AG09309 (cell line): ENCODE measurements at regions not wholly inside any gene's neighbourhood (a gene's known extent, or its start where the extent isn't known, plus 50 kb on each side); places are given as distances from the start of the nearest gene placed in this dataset.
A peak's percentile ranks its signal among the peaks of the same experiment; 100 is the strongest.

Source experiments
- DNase-seq: peaks from one replicate; pipeline ENCODE4 v3.0.0-alpha.2; 2010; ENCODE audit warnings: low read depth
- H3K4me3 ChIP-seq: 2 replicates; pipeline ENCODE4 v1.5.1; 2011; ENCODE audit warnings: mild to moderate bottlenecking, low read depth, low read length, moderate library complexity; ENCODE audit not compliant: control insufficient read depth
- CTCF ChIP-seq: IDR thresholded peaks from 2 replicates; pipeline ENCODE4 v1.5.1; 2011; ENCODE audit warnings: mild to moderate bottlenecking, low read depth, low read length, inconsistent platforms; ENCODE audit not compliant: insufficient read depth, control insufficient read depth; ENCODE audit errors: missing control alignments

DNA sequence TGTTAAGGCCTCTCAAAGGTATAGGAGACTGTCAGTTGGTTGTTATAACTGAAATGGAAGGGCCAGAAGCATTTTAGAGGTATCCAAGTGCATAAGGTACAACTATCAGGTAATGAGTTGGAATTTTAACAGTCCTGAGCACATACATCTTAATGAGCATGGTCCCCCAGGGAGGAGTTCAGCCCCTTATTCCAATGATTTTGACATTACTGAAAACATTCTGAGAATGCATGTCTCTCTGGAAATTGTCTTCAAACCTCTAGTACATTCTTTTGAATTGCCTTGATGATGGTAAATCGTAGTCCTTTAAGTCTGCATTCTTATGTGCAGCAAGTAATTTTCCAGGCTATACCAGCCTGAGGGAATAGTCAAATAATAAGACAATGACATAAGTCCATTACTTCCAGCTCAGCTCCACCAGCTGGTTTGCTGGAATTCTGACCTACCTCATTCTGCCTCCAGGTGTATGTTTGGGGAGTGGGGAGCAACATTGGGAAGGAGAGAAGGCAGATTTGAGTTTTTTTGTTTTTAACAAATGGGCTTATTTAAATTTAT, 239.2 kb downstream of the MSRB3 start:
- DNase-seq: no peak
- no peak overlapping the region for H3K4me3 ChIP-seq
- no peak for TF ChIP-seq CTCF

- TF ChIP-seq CTCF: no peak
- no peak for DNase-seq
- H3K4me3 ChIP-seq: no peak overlapping the region
Measured at GRCh38 chr12:65518771-65519170, 240.3 kb downstream of the MSRB3 start.

DNA sequence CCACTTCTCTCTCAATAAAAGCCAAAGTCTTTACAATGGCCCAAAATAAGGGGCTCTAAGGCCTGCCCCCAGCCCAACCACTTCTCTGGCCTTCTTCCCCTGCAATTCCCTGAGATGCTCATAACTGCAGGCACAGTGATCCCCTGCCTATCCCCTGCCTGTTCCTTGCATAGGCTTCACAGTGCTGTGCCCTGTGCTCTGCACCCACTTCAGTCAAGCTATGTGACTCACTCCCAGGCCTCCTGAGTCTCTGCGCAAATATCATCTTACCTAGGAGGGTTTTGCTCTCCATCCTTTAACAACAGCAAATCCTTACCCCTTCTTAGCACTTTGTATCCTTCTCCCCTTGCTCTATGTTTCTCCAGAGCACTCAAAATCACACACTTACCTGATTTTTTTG, 242.2 kb downstream of the MSRB3 start:
- no peak overlapping the region for H3K4me3 ChIP-seq
- no peak for DNase-seq
- no peak for TF ChIP-seq CTCF

DNA sequence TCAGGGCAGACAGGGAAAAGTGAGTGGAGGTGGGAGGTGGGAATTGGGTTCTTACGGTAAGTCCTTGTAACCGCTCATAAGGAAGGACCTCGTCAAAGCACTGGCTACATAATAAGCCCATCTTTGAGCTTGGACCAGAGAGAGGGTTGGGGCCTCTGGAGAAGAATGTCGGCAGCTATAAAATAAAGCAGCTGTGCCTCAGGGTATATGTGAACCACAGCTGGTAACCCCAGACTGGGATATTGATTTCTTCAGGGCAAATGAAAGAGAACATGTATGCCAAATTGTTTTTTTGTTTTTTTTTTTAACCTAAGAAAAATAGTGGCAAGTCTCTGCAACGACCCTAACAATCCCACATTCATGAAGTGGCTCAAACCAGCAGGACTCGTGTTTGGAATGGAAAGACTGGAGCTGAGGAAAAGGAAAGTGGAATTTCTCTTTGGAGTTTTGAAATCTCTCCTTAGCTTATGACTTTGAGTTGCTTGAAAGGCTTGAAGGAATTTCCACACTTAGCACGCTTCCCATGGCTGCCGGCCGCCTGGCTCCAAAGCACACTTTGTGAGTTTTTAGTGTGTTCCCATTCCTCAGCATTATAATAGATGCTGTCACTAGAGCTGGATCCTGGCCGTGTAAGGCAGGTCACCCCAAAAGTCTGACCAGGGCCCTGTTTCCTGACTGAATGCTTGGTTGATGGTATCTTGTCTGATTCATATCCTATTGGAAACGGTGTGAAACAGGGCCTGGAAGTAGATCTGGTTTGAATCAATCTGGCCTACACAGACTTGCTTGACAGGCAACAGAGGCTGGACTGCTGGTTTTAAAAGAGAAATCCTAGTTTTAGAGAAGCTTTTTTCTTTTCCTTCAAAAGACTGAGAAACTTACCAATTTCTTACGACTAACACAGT, 244.7 kb downstream of the MSRB3 start:
- H3K4me3 ChIP-seq: no peak overlapping the region
- TF ChIP-seq CTCF: no peak
- DNase-seq: no peak

- peak; percentile 59 for DNase-seq
- no peak overlapping the region for H3K4me3 ChIP-seq
- TF ChIP-seq CTCF: no peak
Measured at GRCh38 chr12:65524666-65525065, 246.2 kb downstream of the MSRB3 start.

DNA sequence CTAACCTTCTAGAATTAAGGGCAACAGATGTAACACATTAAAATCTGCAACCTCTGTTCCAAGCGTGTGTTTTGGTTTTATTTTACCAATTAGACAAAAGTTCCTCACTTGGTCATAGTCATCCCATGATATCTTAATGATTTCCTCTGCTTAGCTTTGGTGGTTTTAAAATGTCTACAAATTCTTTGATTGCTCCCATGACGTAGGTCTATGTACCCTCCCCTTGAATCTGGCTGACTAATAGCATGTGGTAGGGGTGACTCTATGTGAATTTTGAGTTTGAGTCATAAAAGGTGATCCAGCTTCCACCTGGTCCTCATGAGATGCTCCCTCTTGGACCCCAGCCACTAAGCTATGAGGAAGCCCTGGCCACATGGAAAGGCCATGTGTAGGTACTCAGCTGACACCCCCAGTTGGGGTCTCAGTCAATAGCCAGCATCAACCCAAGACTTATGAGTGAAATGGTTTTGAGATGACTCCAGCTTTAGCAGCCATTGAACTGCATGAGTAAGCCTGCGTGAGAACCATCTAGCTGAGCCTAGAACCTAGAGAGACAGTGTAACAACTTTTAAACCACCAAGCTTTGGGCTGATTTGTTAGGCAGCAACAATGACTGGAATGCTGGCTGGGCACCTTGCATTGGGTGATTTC, 247.1 kb downstream of the MSRB3 start:
- peak; percentile 84 for DNase-seq
- no peak for TF ChIP-seq CTCF
- H3K4me3 ChIP-seq: no peak overlapping the region
